Kidney (tissue), 13 donors: ENCODE measurements at regions not wholly inside any gene's neighbourhood (a gene's known extent, or its start where the extent isn't known, plus 50 kb on each side); places are given as distances from the start of the nearest gene placed in this dataset.
A peak's percentile ranks its signal among the peaks of the same experiment; 100 is the strongest.

Experiments used
- DNase-seq, 5 donors: peaks; one replicate each; pipeline ENCODE4 v3.0.0-alpha.2; 2013 to 2020
- FAIRE-seq: peaks from 2 replicates; lab custom pipeline; 2012; peaks lifted over from hg19 to GRCh38; lab: Jason Lieb, UNC
- H3K27ac ChIP-seq, 2 donors: one replicate each; pipeline ENCODE4 v1.7.0; 2013; ENCODE audit warnings: low read depth in 2 of 2, low read length in 2 of 2, inconsistent platforms in 1 of 2
- H3K27me3 ChIP-seq: one replicate; pipeline ENCODE4 v1.7.1; 2013; ENCODE audit warnings: low read length, inconsistent platforms; ENCODE audit not compliant: control insufficient read depth, insufficient read depth
- H3K36me3 ChIP-seq, 3 donors: one replicate each; pipeline versions ENCODE4 v1.7.0 to v1.7.1; 2013; ENCODE audit warnings: low read length in 3 of 3, control low read depth in 1 of 3, inconsistent platforms in 1 of 3; ENCODE audit not compliant: insufficient read depth in 3 of 3, control insufficient read depth in 2 of 3
- H3K4me1 ChIP-seq, 3 donors: one replicate each; pipeline versions ENCODE4 v1.7.0 to v1.7.1; 2013; ENCODE audit warnings: low read length in 3 of 3, inconsistent platforms in 1 of 3, low read depth in 1 of 3; ENCODE audit not compliant: control insufficient read depth in 2 of 3, insufficient read depth in 2 of 3
- H3K4me3 ChIP-seq, 3 donors: one replicate each; pipeline versions ENCODE4 v1.7.0 to v1.8.1; 2013; ENCODE audit warnings: low read length in 3 of 3, control low read depth in 1 of 3, inconsistent platforms in 1 of 3
- H3K9ac ChIP-seq, 3 donors: one replicate each; pipeline versions ENCODE4 v1.7.0 to v1.7.1; 2013; ENCODE audit warnings: low read length in 3 of 3, control low read depth in 1 of 3, inconsistent platforms in 1 of 3
- H3K9me3 ChIP-seq, 3 donors: one replicate each; pipeline versions ENCODE4 v1.7.0 to v1.7.1; 2013; ENCODE audit warnings: low read length in 3 of 3, control low read depth in 1 of 3, inconsistent platforms in 1 of 3; ENCODE audit not compliant: control insufficient read depth in 2 of 3, insufficient read depth in 1 of 3
- intact Hi-C: fragments of 100-400 bp; cut with DNase I; formaldehyde crosslinking; loops from one replicate; pipeline ENCODE4 v1.11.1; 2022
- TF ChIP-seq, protein P1 (sequence below): IDR thresholded peaks from 3 replicates; pipeline ENCODE4 v1.5.1; 2012; ENCODE audit warnings: mild to moderate bottlenecking, moderate library complexity, borderline replicate concordance; ENCODE audit not compliant: insufficient read depth; ENCODE audit errors: extremely low read depth
- donor health status: control.
- donor health status: control.
- donor health status: control.
- donor health status: control.
- donor health status: control.
- donor health status: DM: yes; HTN: yes; CAD: no.
- donor health status: Normal renal cell carcinoma (clear cell type).

DNA sequence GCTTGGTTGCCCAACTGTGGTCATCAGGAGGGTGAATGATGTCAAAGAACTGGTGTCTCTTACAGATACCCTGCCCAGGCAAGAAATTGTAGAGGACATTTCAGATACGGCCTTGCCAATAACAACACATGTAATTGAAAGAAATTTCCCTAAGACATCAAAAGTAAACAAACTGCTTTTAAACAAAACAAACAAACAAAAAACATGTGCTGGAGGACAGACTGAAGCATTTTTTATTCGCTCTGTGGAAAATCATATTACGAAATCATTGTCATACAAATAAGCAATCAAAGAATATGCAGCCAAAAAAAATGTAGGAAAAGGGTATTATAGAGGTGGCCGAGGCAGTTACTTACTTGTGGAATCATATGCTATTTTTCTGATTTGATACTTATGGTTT lies 52.1 kb upstream of the MYEOV start:
- H3K9ac ChIP-seq: no peak overlapping the region
- TF ChIP-seq, protein P1, sequence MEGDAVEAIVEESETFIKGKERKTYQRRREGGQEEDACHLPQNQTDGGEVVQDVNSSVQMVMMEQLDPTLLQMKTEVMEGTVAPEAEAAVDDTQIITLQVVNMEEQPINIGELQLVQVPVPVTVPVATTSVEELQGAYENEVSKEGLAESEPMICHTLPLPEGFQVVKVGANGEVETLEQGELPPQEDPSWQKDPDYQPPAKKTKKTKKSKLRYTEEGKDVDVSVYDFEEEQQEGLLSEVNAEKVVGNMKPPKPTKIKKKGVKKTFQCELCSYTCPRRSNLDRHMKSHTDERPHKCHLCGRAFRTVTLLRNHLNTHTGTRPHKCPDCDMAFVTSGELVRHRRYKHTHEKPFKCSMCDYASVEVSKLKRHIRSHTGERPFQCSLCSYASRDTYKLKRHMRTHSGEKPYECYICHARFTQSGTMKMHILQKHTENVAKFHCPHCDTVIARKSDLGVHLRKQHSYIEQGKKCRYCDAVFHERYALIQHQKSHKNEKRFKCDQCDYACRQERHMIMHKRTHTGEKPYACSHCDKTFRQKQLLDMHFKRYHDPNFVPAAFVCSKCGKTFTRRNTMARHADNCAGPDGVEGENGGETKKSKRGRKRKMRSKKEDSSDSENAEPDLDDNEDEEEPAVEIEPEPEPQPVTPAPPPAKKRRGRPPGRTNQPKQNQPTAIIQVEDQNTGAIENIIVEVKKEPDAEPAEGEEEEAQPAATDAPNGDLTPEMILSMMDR: no peak
- no peaks in the 10 kb centered on the region for H3K27me3 ChIP-seq
- FAIRE-seq (no peak), DNase-seq (no peak)
- H3K27ac ChIP-seq: no peak overlapping the region
- H3K4me3 ChIP-seq: no peak overlapping the region
- intact Hi-C loops: no loop called here
- no peaks in the 10 kb centered on the region for H3K4me1 ChIP-seq
- H3K9me3 ChIP-seq: no peaks in the 10 kb centered on the region
- no peaks in the 10 kb centered on the region for H3K36me3 ChIP-seq

DNA sequence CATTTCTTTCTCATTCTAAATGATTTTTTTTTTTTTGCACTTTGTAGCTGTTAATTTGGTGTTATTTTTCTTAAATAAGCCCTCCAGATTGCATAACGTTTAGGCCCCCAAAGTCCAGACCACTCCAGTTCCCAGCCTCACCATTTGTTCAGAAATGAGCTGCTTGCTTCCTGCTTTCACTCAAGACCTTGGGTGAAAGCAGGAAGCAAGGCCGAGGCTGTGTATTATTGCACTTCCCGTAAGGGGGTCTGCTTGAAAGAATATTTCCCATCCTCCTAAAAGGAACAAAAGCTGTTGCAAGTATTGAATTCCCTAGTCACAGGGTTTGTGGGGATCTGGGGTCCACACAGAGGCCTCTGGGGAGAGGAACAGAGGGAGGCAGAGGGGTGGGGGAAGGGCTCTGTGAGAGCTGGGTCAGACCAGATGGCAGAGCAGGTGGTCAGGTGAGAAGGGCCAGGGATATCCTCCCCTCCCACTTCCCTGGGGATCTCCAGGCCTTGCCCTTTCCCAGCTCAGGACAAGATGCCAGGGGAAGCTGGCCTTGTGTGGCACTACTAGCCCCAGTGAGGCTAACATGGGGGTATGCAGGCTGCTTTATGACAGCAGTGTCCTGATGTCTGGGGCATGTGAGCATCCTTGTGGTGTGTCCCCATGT lies 51.6 kb upstream of the MYEOV start:
- Histone ChIP-seq H3K27ac (no peak overlapping the region), H3K36me3 (no peaks in the 10 kb centered on the region), H3K9ac (no peak overlapping the region), H3K4me3 (no peak overlapping the region), H3K9me3 (no peaks in the 10 kb centered on the region), H3K4me1 (no peaks in the 10 kb centered on the region), H3K27me3 (no peaks in the 10 kb centered on the region)
- intact Hi-C loops: no loop called here
- TF ChIP-seq, protein P1: no peak
- FAIRE-seq (no peak), DNase-seq (peak in 3 of 5 donors; percentile 13 to 33 (median 18))

DNA sequence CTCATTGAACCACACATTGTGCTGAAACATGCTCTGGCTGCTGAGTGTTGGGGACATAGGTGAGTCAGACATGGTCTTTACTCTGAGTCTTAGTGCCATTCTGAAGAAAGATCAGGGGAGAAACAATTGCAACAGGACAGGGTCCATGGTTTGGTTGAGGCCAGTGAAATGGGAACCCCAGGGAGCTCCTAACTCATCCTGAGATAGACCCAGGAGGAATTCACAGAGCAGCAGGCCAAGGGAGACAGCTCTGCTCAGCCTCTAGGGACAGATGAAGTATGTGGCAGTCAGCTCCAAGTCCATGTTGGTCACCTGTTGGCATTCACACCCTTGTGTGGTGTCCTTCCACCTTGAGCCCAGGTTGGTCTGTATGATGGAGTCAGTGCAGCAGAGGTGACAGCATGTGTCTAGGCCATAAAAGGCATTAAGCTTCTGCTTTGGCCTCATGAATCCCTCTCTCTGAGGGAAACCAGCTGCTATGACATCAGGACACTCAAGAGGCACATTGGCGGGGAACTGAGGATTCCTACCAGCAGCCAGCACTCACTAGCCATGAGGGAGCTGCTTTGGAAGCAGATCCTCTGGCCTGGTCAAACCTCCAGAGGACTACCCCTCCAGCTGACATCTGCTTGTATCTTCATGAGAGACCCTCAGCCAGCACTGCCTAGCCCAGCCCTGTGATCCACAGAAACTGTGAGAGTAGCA lies 50.3 kb upstream of the MYEOV start:
- intact Hi-C loops: no loop called here

More for the DNA sequence above, 50.3 kb upstream of the MYEOV start:
- Histone ChIP-seq H3K27ac (no peak overlapping the region), H3K4me1 (no peaks in the 10 kb centered on the region), H3K9ac (no peak overlapping the region), H3K36me3 (no peaks in the 10 kb centered on the region), H3K4me3 (no peak overlapping the region), H3K9me3 (no peaks in the 10 kb centered on the region), H3K27me3 (no peaks in the 10 kb centered on the region)
- FAIRE-seq: no peak
- peak in 2 of 5 donors; percentile 8 to 17 for DNase-seq
- TF ChIP-seq, protein P1: no peak
